ENCODE measurements at regions not wholly inside any gene's neighbourhood (a gene's known extent, or its start where the extent isn't known, plus 50 kb on each side); places are given as distances from the start of the nearest gene placed in this dataset.

GRCh38 chr17:72576289-72576759, 455.5 kb downstream of the SOX9 start:
- DNase-seq (ENCODE audit: low read depth in 2 of 2): no peak

DNA sequence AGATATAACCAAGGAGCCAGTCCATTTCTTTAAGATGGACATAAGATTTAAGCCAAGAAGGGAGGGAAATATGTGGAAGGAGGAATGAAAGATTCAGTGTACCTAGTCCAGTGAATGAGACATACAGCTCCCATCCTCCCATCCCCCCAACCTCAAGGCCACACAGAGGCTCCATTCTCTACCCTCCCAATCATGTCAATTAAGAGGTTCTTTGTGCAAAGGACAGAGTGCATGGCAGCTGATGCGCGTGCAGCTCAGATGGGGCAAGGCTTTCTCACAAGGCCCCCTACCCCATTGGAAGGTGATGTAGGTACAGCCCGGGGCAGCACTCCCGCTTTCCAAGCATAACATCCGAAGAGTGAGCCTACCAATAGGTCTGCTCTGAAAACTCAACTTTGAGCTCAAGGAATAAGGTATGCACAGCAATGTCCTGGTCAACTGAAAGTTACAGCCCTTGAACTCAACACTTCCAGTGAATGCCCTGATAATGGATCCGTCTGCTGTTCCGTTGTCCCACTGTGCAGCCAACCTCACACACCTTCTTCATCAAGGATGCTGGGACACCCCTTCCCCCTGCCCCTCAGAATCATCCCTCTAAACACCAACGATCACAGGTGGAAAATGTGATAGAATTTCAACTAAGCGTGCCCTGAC, 458.1 kb downstream of the SOX9 start:
- DNase-seq (ENCODE audit: low read depth in 2 of 2): no peak

DNA sequence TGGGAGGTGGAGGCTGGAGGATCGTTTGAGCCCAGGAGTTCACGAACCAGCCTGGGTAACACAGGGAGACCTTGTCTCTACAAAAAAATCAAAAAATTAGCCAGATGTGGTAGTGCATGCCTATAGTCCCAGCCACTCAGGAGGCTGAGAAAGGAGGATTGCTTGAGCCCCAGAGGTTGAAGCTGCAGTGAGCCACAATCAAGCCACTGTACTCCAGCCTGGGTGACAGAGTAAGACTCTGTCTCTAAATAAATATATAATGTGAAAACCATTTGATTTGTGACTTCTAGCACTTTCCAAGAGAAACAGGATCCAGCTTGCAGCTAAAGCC, 459.1 kb downstream of the SOX9 start:
- DNase-seq (ENCODE audit: low read depth in 2 of 2): no peak

DNA sequence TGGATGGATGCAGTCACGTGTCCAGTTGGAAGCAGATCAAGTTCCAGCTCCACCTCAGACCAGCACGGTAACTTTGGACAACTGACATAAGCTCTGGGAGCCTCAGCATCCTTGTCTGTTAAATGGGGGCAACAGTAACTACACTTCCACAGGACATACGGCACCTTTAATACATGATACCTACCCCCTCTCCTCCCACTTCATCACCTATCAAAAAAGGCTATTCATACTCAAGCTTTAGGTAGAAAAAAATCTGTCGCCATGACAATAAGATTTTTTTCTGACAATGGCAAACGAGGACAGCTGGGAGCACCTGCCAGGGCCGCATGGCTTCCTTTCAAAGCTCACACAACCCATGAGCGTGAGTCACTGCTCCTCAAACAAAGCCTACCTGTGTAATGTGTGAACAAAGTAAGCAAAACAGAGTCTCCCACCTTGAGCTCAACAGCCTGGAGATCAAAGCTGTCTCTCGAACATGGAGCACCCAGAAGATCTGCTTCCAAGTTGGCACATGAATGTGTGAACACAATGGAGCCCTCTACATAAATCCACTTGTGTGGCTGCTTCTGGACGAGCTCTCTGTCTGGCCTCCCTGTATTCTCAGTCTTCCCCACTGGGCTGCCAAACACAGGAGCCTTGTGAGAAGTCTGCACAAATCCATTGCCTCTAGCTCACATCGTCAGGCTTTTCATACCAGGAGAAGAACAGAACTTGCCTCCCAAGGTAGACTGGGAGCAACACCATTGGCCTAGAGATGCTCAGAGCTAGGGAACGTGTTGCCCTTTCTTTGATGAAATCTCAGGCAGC, 459.7 kb downstream of the SOX9 start:
- DNase-seq (ENCODE audit: low read depth in 2 of 2): no peak

- DNase-seq (ENCODE audit: low read depth in 2 of 2): no peak
These were observed 466.3 kb downstream of the SOX9 start for GRCh38 chr17:72587156-72587555.

DNA sequence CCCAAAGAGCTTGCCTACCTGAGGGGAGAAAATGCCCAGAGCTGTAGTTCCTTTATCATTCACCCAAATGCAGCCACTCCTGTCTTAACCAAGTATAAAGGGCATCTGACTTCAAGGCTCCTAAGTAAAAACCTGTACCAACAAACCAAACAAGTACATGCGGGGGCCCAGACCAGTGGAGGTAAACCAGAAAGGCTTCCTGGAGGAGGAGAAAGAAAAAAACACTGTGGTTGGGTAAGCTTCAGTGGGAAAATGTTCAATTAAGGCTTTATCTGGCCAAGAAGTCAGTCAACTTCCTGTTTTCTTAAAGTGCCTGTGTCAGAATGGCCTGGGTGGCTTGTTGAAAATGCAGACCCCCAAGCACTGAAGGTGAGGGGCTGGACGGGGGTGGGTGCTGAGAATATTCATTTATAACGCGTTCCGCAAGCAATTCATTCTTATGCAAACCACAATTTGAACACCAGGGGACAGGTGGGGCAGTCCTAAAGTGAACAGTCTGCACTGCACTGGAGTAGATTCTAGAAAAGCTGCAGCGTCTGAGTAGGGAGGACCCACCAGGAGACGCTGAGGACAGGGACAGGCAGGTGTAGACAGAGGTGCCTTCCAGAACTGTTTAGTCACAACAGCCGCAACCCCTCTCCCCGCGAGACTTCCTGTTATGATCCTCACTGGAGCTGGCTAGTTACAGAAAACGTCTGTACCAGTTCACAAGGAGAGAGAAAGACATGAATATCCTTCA, 467.1 kb downstream of the SOX9 start:
- DNase-seq (ENCODE audit: low read depth in 2 of 2): no peak

- no peak for DNase-seq (ENCODE audit: low read depth in 2 of 2)
These were observed 467.7 kb downstream of the SOX9 start for GRCh38 chr17:72588561-72588960.

GRCh38 chr17:72588961-72589360, 468.1 kb downstream of the SOX9 start:
- no peak for DNase-seq (ENCODE audit: low read depth in 2 of 2)

GRCh38 chr17:72590382-72590781, 469.6 kb downstream of the SOX9 start:
- DNase-seq (ENCODE audit: low read depth in 2 of 2): no peak

GRCh38 chr17:72590882-72591281, 470.1 kb downstream of the SOX9 start:
- no peak for DNase-seq (ENCODE audit: low read depth in 2 of 2)

GRCh38 chr17:72591289-72592241, 470.7 kb downstream of the SOX9 start:
- DNase-seq (ENCODE audit: low read depth in 2 of 2): no peak

DNA sequence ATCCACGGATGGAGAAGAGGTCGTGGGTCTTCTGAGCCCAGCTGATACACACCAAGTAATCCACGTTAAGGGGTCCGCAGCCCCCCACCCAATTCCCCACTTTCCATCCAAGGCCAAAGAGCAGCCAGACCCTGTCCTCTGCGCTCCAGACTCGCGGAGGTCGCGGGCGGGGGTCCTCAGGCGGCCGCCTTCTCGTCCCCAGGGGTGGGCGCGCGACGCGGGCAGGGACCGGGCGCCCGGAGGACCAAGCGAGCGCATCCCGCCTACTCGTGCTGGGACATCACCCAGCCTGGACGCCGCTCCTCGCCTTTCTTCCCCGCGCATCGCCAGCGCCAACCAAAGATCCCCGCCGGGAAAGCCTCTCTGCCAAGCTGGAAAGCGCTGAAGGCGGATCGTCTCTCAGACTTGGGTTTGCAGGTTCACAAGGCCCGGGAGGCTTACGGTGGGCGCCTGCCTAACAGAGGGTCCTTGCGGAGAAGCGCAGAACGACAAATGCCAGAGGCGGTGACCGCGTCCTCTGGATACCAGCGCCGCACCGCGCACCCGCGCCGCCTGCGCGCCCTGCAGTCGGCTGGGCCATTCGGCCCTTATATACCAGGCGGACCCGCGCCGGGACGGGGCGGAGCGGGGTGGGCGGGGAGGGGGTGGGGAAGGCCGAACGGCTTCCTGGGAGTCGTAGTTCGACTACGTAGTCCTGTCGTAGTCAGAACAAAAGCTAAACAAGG, 471.6 kb downstream of the SOX9 start:
- peak in 1 of 2 donors; percentile 11 for DNase-seq (ENCODE audit: low read depth in 2 of 2)

- no peak for DNase-seq (ENCODE audit: low read depth in 2 of 2)
These were observed 472.1 kb downstream of the SOX9 start for GRCh38 chr17:72592967-72593325.

GRCh38 chr17:72594248-72594647, 473.4 kb downstream of the SOX9 start:
- no peak for DNase-seq (ENCODE audit: low read depth in 2 of 2)
